ENCODE measurements at regions not wholly inside any gene's neighbourhood (a gene's known extent, or its start where the extent isn't known, plus 50 kb on each side); places are given as distances from the start of the nearest gene placed in this dataset.

DNA sequence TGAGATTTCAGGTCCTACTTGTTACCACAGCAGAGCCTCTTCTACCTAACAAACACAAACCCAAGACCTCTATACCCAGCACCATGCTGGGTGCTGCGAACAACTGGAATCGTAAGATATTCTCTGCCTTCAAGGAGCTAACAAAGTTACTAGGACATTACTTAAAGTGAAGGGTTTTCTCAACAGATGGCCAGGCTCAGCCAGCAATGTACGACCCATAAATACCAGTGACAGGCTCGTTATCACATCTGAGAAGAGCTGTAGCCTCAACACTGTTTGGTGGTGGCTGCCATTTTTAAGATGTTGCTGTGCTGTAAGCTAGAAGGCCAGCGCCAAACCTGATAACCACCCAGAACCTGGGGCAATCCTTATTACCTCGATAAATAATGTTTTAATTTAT, 406.5 kb downstream of the KIF16B start:
- TF ChIP-seq CHD2 (IDR thresholded peaks at IDR 0.05; ENCODE audit: borderline replicate concordance, low read depth, low read length) = no peak
- TF ChIP-seq JUND (IDR thresholded peaks at IDR 0.05; ENCODE audit: low read depth, low read length) = no peak
- TF ChIP-seq, protein P1, sequence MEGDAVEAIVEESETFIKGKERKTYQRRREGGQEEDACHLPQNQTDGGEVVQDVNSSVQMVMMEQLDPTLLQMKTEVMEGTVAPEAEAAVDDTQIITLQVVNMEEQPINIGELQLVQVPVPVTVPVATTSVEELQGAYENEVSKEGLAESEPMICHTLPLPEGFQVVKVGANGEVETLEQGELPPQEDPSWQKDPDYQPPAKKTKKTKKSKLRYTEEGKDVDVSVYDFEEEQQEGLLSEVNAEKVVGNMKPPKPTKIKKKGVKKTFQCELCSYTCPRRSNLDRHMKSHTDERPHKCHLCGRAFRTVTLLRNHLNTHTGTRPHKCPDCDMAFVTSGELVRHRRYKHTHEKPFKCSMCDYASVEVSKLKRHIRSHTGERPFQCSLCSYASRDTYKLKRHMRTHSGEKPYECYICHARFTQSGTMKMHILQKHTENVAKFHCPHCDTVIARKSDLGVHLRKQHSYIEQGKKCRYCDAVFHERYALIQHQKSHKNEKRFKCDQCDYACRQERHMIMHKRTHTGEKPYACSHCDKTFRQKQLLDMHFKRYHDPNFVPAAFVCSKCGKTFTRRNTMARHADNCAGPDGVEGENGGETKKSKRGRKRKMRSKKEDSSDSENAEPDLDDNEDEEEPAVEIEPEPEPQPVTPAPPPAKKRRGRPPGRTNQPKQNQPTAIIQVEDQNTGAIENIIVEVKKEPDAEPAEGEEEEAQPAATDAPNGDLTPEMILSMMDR (IDR thresholded peaks at IDR 0.05 in 2 of 3, conservative IDR thresholded peaks at IDR 0.05 in 1 of 3; ENCODE audit: control insufficient read depth in 2 of 3, extremely low read depth in 1 of 3, insufficient read depth in 1 of 3, low read depth in 3 of 3, low read length in 3 of 3) = no peak
- TF ChIP-seq ESRRA (IDR thresholded peaks at IDR 0.05; ENCODE audit: low read length) = no peak
- no peak for TF ChIP-seq YBX1 (IDR thresholded peaks at IDR 0.05)
